ENCODE measurements at regions not wholly inside any gene's neighbourhood (a gene's known extent, or its start where the extent isn't known, plus 50 kb on each side); places are given as distances from the start of the nearest gene placed in this dataset.

- TF ChIP-seq REST (IDR thresholded peaks at IDR 0.05; ENCODE audit: insufficient replicate concordance, low read depth) (no peak), SPI1 (IDR thresholded peaks at IDR 0.05; ENCODE audit: borderline replicate concordance, low read depth) (no peak)
Observed at GRCh38 chr9:13847270-13847669, 466.7 kb downstream of the NFIB start.
